ENCODE measurements at regions not wholly inside any gene's neighbourhood (a gene's known extent, or its start where the extent isn't known, plus 50 kb on each side); places are given as distances from the start of the nearest gene placed in this dataset.

GRCh38 chr15:25568751-25569150 lies 129.9 kb upstream of the UBE3A start:
- TF ChIP-seq EZH2 (IDR thresholded peaks at IDR 0.05; ENCODE audit: insufficient read depth, poor library complexity, severe bottlenecking) (no peak), EZH2phosphoT487 (IDR thresholded peaks at IDR 0.05; ENCODE audit: insufficient read depth, low read depth) (no peak)
